Psoas muscle (tissue), 7 donors: ENCODE measurements at regions not wholly inside any gene's neighbourhood (a gene's known extent, or its start where the extent isn't known, plus 50 kb on each side); places are given as distances from the start of the nearest gene placed in this dataset.

Experiments used
- ATAC-seq, 4 donors: fragments of 200-7000 bp; cut with Tn5 transposase; one replicate each; pipeline ENCODE4 v1.9.1; 2020; ENCODE audit warnings: moderate library complexity in 3 of 4, mild to moderate bottlenecking in 2 of 4
- DNase-seq, 2 donors: peaks; one replicate each; pipeline ENCODE4 v3.0.0-alpha.2; 2020
- H3K27ac ChIP-seq: fragments of 200-600 bp; one replicate; pipeline ENCODE4 v1.8.0; 2022
- H3K27me3 ChIP-seq, 3 donors: fragments of 200-600 bp in 1 of 3; one replicate each; pipeline versions ENCODE4 v1.6.1 to v1.8.0; 2013 to 2022; ENCODE audit warnings: low read length in 2 of 3, mild to moderate bottlenecking in 2 of 3, moderate library complexity in 1 of 3; ENCODE audit not compliant: insufficient read depth in 3 of 3
- H3K36me3 ChIP-seq, 2 donors: fragments of 200-600 bp in 1 of 2; one replicate each; pipeline versions ENCODE4 v1.6.1 to v1.8.0; 2013 to 2022; ENCODE audit warnings: low read depth in 1 of 2, mild to moderate bottlenecking in 1 of 2, moderate library complexity in 1 of 2; ENCODE audit not compliant: insufficient read depth in 1 of 2
- H3K4me1 ChIP-seq: fragments of 200-600 bp; one replicate; pipeline ENCODE4 v1.8.0; 2022
- H3K4me3 ChIP-seq: fragments of 200-600 bp; one replicate; pipeline ENCODE4 v1.8.0; 2022; ENCODE audit warnings: mild to moderate bottlenecking
- H3K9me3 ChIP-seq: fragments of 200-600 bp; one replicate; pipeline ENCODE4 v1.8.0; 2022
- WGBS, 3 donors: extraction: QIAGEN DNeasy Blood & Tissue Kit; methylation state at CpG; one replicate each; pipeline versions ENCODE4 v1.1.6 to v1.1.7; 2013; 5-methylcytosine and 5-hydroxymethylcytosine counted together
- intact Hi-C, 2 donors: fragments of 100-400 bp; cut with DNase I; formaldehyde crosslinking; loops; one replicate each; pipeline versions ENCODE4 v1.11.0 to v1.14.2; 2022
- TF ChIP-seq, protein P1 (sequence below): fragments of 200-600 bp; IDR thresholded peaks from one replicate; pipeline ENCODE4 v1.8.0; 2022; ENCODE audit warnings: antibody characterized with exemption
- donor health status: healthy with polysubstance abuse.
- donor health status: DM: no; HTN: no; CAD: no; lungs with moderate emphysema.
- donor health status: Bipolar disorder and iron deficiency.
- donor health status: healthy.
- donor health status: DM: yes; HTN: yes; CAD: no.
- donor health status: DM: no; HTN: no; CAD: no.
- donor health status: DM: yes; HTN: yes; CAD: no.

DNA sequence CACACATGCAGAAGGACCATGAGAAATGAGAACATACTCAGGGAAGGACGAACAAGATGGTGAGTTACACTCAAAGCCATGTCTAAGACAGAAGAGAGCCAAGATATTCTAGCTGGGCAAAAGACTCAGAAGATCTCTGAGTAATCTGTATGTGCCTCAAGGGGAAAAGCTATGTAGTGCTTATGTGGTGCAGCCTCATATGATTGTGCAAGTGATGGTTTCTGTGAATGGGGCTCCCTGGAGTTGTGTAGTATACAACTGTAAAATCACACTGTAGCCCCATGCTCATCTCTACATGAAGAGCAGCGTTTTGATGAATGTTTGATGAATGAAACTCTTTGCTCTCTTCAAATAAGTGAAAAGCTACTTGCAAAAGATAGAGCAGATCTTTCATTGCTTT is 57.5 kb downstream of the OSR1 start:
- no peak for ATAC-seq
- no peaks in the 10 kb centered on the region for H3K4me1 ChIP-seq
- H3K27ac ChIP-seq: no peak overlapping the region
- no peak for DNase-seq
- intact Hi-C loops: no loop called here
- TF ChIP-seq, protein P1, sequence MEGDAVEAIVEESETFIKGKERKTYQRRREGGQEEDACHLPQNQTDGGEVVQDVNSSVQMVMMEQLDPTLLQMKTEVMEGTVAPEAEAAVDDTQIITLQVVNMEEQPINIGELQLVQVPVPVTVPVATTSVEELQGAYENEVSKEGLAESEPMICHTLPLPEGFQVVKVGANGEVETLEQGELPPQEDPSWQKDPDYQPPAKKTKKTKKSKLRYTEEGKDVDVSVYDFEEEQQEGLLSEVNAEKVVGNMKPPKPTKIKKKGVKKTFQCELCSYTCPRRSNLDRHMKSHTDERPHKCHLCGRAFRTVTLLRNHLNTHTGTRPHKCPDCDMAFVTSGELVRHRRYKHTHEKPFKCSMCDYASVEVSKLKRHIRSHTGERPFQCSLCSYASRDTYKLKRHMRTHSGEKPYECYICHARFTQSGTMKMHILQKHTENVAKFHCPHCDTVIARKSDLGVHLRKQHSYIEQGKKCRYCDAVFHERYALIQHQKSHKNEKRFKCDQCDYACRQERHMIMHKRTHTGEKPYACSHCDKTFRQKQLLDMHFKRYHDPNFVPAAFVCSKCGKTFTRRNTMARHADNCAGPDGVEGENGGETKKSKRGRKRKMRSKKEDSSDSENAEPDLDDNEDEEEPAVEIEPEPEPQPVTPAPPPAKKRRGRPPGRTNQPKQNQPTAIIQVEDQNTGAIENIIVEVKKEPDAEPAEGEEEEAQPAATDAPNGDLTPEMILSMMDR: no peak
- H3K4me3 ChIP-seq: no peak overlapping the region
- H3K9me3 ChIP-seq: no peaks in the 10 kb centered on the region
- H3K27me3 ChIP-seq: no peaks in the 10 kb centered on the region
- no peaks in the 10 kb centered on the region for H3K36me3 ChIP-seq
- 77 to 94% (median 92%) methylated on average over 2 of the region's 2 CpGs for WGBS, 3 donors

DNA sequence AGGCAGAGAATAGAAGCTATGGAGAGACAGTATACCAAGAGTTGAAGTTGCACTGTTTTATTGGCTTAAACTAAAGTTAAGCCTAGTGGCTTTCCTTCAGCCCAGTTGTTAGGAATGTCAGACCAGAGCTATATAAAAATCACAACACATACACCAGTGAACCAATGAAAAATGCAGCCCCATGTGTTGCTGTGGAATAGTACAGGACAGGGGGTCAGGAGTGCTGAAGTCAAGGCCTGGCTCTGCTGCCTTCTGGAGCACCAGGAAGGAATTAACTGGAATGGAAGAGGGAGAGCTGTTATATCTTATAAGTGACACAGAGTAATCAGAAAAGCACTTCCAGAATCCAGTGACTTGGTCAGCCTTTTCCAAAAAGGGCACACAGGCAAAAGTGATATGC is 58.9 kb downstream of the OSR1 start:
- no peak overlapping the region for H3K27ac ChIP-seq
- H3K9me3 ChIP-seq: no peaks in the 10 kb centered on the region
- no peak for DNase-seq
- no peaks in the 10 kb centered on the region for H3K36me3 ChIP-seq
- no peak overlapping the region for H3K4me3 ChIP-seq
- ATAC-seq: no peak
- intact Hi-C loops: no loop called here
- H3K4me1 ChIP-seq: no peaks in the 10 kb centered on the region
- TF ChIP-seq, protein P1: no peak
- H3K27me3 ChIP-seq: no peaks in the 10 kb centered on the region

DNA sequence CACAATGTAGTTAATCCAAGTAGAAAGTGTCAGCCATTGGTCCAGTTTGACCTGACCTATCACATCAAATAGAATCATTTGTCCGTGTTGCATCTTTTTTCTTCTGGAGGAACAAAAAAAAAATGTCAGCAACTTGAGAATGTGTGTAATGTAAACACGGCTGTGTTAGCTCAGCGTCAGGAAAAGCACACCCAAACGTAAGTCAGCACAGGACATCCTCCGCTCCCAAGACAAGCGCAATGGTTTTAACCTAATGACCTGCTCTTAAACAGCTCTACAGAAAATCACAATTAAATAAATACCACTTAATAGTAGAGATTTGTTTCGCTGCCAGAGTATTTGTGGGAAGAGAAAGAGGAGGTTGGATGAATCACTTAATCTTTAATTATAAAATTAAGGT is 59.4 kb downstream of the OSR1 start:
- Histone ChIP-seq H3K9me3 (no peaks in the 10 kb centered on the region), H3K27me3 (no peaks in the 10 kb centered on the region), H3K36me3 (no peaks in the 10 kb centered on the region), H3K4me1 (no peaks in the 10 kb centered on the region), H3K27ac (no peak overlapping the region), H3K4me3 (no peak overlapping the region)
- no peak for DNase-seq
- 59 to 67% (median 64%) methylated on average over 7 of the region's 7 CpGs for WGBS, 3 donors
- no peak for ATAC-seq
- TF ChIP-seq, protein P1: no peak
- intact Hi-C loops: no loop called here

DNA sequence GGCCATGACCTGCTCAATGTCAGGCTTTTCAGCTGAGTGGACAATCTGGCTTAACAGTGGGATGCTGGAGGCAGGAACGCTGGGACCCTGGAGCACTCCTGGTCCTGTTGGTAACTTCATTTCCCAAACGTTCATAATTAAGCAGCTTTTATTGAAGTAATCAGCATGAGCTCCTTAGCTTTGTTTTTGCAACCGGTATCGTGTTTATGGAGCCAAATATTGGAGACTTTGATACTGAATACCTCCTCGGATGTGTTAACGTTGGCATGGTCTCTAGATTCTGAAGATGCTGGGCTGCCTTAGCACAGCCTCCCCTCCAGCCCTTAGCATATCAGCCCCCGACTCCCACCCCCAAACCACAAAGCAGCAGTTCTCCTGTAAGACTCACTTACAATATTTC is 60.7 kb downstream of the OSR1 start:
- ATAC-seq (no peak), DNase-seq (no peak)
- H3K4me3 ChIP-seq: no peak overlapping the region
- H3K27me3 ChIP-seq: no peaks in the 10 kb centered on the region
- no peak overlapping the region for H3K27ac ChIP-seq
- no peaks in the 10 kb centered on the region for H3K4me1 ChIP-seq
- H3K36me3 ChIP-seq: no peaks in the 10 kb centered on the region
- TF ChIP-seq, protein P1: no peak
- 76 to 82% (median 76%) methylated on average over 7 of the region's 7 CpGs for WGBS, 3 donors
- intact Hi-C loops: no loop called here
- no peaks in the 10 kb centered on the region for H3K9me3 ChIP-seq

DNA sequence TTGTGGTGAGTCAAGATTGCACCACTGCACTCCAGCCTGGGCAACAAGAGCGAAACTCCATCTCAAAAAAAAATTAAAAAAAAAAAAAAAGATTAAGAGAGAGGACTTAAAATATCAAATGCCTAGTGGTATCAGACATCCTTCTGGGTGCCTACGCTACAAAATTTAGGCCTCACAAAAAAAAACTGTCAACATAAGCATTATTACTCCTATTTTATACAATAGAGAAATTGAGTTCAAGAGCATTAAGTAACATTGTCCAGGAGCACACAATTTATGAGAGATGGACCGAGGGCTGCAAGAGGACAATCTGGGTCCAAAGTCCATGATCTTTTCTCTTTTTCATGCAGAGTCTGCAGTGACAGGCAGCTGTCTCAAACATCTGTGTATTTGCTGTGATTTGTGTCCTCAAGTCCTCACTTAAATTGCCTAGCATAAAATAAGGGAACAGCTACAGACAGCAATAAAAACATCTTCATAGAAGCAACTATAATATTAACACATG is 62.4 kb downstream of the OSR1 start:
- H3K4me1 ChIP-seq: no peaks in the 10 kb centered on the region
- ATAC-seq (no peak), DNase-seq (no peak)
- no peaks in the 10 kb centered on the region for H3K27me3 ChIP-seq
- H3K27ac ChIP-seq: no peak overlapping the region
- TF ChIP-seq, protein P1: no peak
- H3K36me3 ChIP-seq: no peaks in the 10 kb centered on the region
- intact Hi-C loops: no loop called here
- H3K4me3 ChIP-seq: no peak overlapping the region
- H3K9me3 ChIP-seq: no peaks in the 10 kb centered on the region
- 82 to 97% (median 96%) methylated on average over 3 of the region's 3 CpGs for WGBS, 3 donors
